ENCODE measurements at regions not wholly inside any gene's neighbourhood (a gene's known extent, or its start where the extent isn't known, plus 50 kb on each side); places are given as distances from the start of the nearest gene placed in this dataset.

GRCh38 chr3:113094337-113095221, 103.8 kb downstream of the GTPBP8 start:
- H3K9me2 ChIP-seq (replicated peaks; ENCODE audit: low read length): no peaks in the 10 kb centered on the region
- H3K4me3 ChIP-seq (ENCODE audit: low read length): no peak overlapping the region
- no TSS peak for BruUV-seq (replicated peaks)
- POLR2A ChIA-PET (ENCODE audit: unreplicated experiment): interaction anchor here (0.7 kb wide), 1 partner anchor 162 kb away, joined by 4 read pairs; no protein-coding TSS in a partner anchor
- no peak overlapping the region for H3K9ac ChIP-seq (ENCODE audit: low read length)
- no peaks in the 10 kb centered on the region for H3F3A ChIP-seq (ENCODE audit: low read length, unreplicated experiment)
- CTCF ChIA-PET: no interaction called here
- H3K4me1 ChIP-seq (ENCODE audit: insufficient read depth, low read length): peaks cover 23% of the 10 kb centered on the region
- no peak overlapping the region for H2AFZ ChIP-seq (ENCODE audit: low read length)
- intact Hi-C loops (cut with micrococcal nuclease): no loop called here
- no peaks in the 10 kb centered on the region for H3K36me3 ChIP-seq (ENCODE audit: low read depth, low read length)
- no peak for DNase-seq
- no peak for ATAC-seq
- no peak overlapping the region for H3K4me2 ChIP-seq (ENCODE audit: low read length)
- no peaks in the 10 kb centered on the region for H3K27me3 ChIP-seq (ENCODE audit: low read length)
- no peaks in the 10 kb centered on the region for H4K20me1 ChIP-seq (ENCODE audit: low read length)
- no peaks in the 10 kb centered on the region for H3K79me2 ChIP-seq (ENCODE audit: low read length)
- no peak overlapping the region for H3K27ac ChIP-seq (ENCODE audit: low read length)
- no peaks in the 10 kb centered on the region for H3K9me3 ChIP-seq (ENCODE audit: low read length)
- TF ChIP-seq, protein P1, sequence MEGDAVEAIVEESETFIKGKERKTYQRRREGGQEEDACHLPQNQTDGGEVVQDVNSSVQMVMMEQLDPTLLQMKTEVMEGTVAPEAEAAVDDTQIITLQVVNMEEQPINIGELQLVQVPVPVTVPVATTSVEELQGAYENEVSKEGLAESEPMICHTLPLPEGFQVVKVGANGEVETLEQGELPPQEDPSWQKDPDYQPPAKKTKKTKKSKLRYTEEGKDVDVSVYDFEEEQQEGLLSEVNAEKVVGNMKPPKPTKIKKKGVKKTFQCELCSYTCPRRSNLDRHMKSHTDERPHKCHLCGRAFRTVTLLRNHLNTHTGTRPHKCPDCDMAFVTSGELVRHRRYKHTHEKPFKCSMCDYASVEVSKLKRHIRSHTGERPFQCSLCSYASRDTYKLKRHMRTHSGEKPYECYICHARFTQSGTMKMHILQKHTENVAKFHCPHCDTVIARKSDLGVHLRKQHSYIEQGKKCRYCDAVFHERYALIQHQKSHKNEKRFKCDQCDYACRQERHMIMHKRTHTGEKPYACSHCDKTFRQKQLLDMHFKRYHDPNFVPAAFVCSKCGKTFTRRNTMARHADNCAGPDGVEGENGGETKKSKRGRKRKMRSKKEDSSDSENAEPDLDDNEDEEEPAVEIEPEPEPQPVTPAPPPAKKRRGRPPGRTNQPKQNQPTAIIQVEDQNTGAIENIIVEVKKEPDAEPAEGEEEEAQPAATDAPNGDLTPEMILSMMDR (conservative IDR thresholded peaks at IDR 0.05; ENCODE audit: low read depth, low read length): no peak

GRCh38 chr3:113096188-113096892, 105.6 kb downstream of the GTPBP8 start:
- intact Hi-C loops (cut with micrococcal nuclease): no loop called here
- Histone ChIP-seq H3K27ac (ENCODE audit: low read length) (no peak overlapping the region), H3K27me3 (ENCODE audit: low read length) (no peaks in the 10 kb centered on the region), H3K79me2 (ENCODE audit: low read length) (no peaks in the 10 kb centered on the region), H3K36me3 (ENCODE audit: low read depth, low read length) (no peaks in the 10 kb centered on the region), H3K9ac (ENCODE audit: low read length) (no peak overlapping the region), H3K4me2 (ENCODE audit: low read length) (no peak overlapping the region), H3K4me1 (ENCODE audit: insufficient read depth, low read length) (peaks cover 23% of the 10 kb centered on the region), H3K4me3 (ENCODE audit: low read length) (no peak overlapping the region), H2AFZ (ENCODE audit: low read length) (no peak overlapping the region), H3K9me2 (replicated peaks; ENCODE audit: low read length) (no peaks in the 10 kb centered on the region), H3F3A (ENCODE audit: low read length, unreplicated experiment) (no peaks in the 10 kb centered on the region), H4K20me1 (ENCODE audit: low read length) (no peaks in the 10 kb centered on the region), H3K9me3 (ENCODE audit: low read length) (no peaks in the 10 kb centered on the region)
- CTCF ChIA-PET: no interaction called here
- no peak for ATAC-seq
- TF ChIP-seq, protein P1 (conservative IDR thresholded peaks at IDR 0.05; ENCODE audit: low read depth, low read length): no peak
- TF ChIP-seq EZH2phosphoT487 (IDR thresholded peaks at IDR 0.05; ENCODE audit: borderline replicate concordance, low read length) (no peak), EZH2 (IDR thresholded peaks at IDR 0.05; ENCODE audit: low read length, unreplicated experiment) (no peak)
- BruUV-seq (replicated peaks): no TSS peak
- POLR2A ChIA-PET (ENCODE audit: unreplicated experiment): no interaction called here
- DNase-seq: no peak
